Astrocyte (in vitro differentiated cells and primary cell): ENCODE measurements at regions not wholly inside any gene's neighbourhood (a gene's known extent, or its start where the extent isn't known, plus 50 kb on each side); places are given as distances from the start of the nearest gene placed in this dataset.

Experiments
- DNase-seq: peaks from one replicate; pipeline ENCODE4 v3.0.0-alpha.2; 2010; ENCODE audit warnings: low read depth
- FAIRE-seq: peaks from 2 replicates; lab custom pipeline; 2011; peaks lifted over from hg19 to GRCh38; lab: Jason Lieb, UNC
- H2AFZ ChIP-seq: 2 replicates; pipeline ENCODE4 v1.6.0; 2012; ENCODE audit warnings: low read depth, low read length, inconsistent platforms
- H3K27ac ChIP-seq: 2 replicates; pipeline ENCODE4 v1.5.1; 2011; ENCODE audit warnings: low read depth, low read length, inconsistent platforms
- H3K27me3 ChIP-seq: 2 replicates; pipeline ENCODE4 v1.6.0; 2011; ENCODE audit warnings: low read length, inconsistent platforms; ENCODE audit not compliant: insufficient read depth
- H3K36me3 ChIP-seq: 2 replicates; pipeline ENCODE4 v1.5.1; 2011; ENCODE audit warnings: low read length, inconsistent platforms; ENCODE audit not compliant: insufficient read depth
- H3K4me1 ChIP-seq: 2 replicates; pipeline ENCODE4 v1.5.1; 2011; ENCODE audit warnings: low read length, inconsistent platforms; ENCODE audit not compliant: insufficient read depth
- H3K4me2 ChIP-seq: 2 replicates; pipeline ENCODE4 v1.6.0; 2012; ENCODE audit warnings: low read length, inconsistent platforms
- H3K4me3 ChIP-seq: 2 replicates; pipeline ENCODE4 v1.5.1; 2011; ENCODE audit warnings: low read depth, mild to moderate bottlenecking, low read length, inconsistent platforms; ENCODE audit not compliant: insufficient read depth
- H3K79me2 ChIP-seq: 2 replicates; pipeline ENCODE4 v1.6.0; 2012; ENCODE audit warnings: mild to moderate bottlenecking, low read length, inconsistent platforms; ENCODE audit not compliant: insufficient read depth
- H3K9ac ChIP-seq: 2 replicates; pipeline ENCODE4 v1.6.0; 2012; ENCODE audit warnings: mild to moderate bottlenecking, low read length, inconsistent platforms
- H3K9me3 ChIP-seq: 2 replicates; pipeline ENCODE4 v1.5.1; 2012; ENCODE audit warnings: low read depth, mild to moderate bottlenecking, low read length, inconsistent platforms; ENCODE audit not compliant: insufficient read depth
- H4K20me1 ChIP-seq: 2 replicates; pipeline ENCODE4 v1.6.0; 2012; ENCODE audit warnings: low read length, inconsistent platforms; ENCODE audit not compliant: insufficient read depth
- H3K27ac Mint-ChIP-seq: one replicate; pipeline ENCODE4 v1.8.0; 2021; ENCODE audit warnings: mild to moderate bottlenecking, mixed read lengths; ENCODE audit not compliant: unreplicated experiment
- H3K27me3 Mint-ChIP-seq: one replicate; pipeline ENCODE4 v1.8.0; 2021; ENCODE audit warnings: low read depth, mixed read lengths; ENCODE audit not compliant: unreplicated experiment
- H3K36me3 Mint-ChIP-seq: one replicate; pipeline ENCODE4 v1.8.0; 2021; ENCODE audit warnings: low read depth, mixed read lengths; ENCODE audit not compliant: unreplicated experiment
- H3K4me1 Mint-ChIP-seq: one replicate; pipeline ENCODE4 v1.8.0; 2021; ENCODE audit warnings: low read depth, mixed read lengths; ENCODE audit not compliant: unreplicated experiment
- H3K4me3 Mint-ChIP-seq: one replicate; pipeline ENCODE4 v1.8.0; 2021; ENCODE audit warnings: mild to moderate bottlenecking, moderate library complexity, mixed read lengths; ENCODE audit not compliant: unreplicated experiment
- H3K9me3 Mint-ChIP-seq: one replicate; pipeline ENCODE4 v1.8.0; 2021; ENCODE audit warnings: mild to moderate bottlenecking, mixed read lengths; ENCODE audit not compliant: unreplicated experiment
- CTCF ChIP-seq: IDR thresholded peaks from 2 replicates; pipeline ENCODE4 v1.5.1; 2011; ENCODE audit warnings: low read depth, mild to moderate bottlenecking, inconsistent platforms, low read length, moderate library complexity; ENCODE audit not compliant: insufficient read depth
- EZH2 ChIP-seq: IDR thresholded peaks from 2 replicates; pipeline ENCODE4 v1.6.1; 2012; ENCODE audit warnings: mild to moderate bottlenecking, low read length, inconsistent platforms; ENCODE audit not compliant: insufficient read depth

DNA sequence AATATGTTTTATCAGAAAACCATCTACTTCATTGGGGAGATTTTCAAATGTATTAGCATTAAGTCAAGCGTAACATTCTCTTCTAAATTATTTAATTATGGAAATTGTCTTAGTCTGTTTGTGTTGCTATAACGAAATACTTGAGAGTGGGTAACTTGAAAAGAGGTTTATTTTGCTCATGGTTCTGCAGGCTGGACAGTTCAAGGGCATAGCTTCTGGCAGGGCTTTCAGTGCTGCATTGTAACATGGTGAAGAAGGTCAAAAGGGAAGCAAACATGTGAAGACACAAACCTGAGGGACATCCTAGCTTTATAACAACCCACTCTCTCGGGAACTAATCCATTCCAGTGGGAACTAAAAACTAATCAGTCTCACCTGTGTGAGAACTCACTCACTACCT lies 84.3 kb upstream of the TMPO start:
- H3K4me3 ChIP-seq: no peak overlapping the region
- no peak for TF ChIP-seq EZH2
- Mint-ChIP-seq H3K4me3 (no peak overlapping the region), H3K27ac (no peak overlapping the region), H3K9me3 (peaks cover 4% of the 10 kb centered on the region), H3K4me1 (no peaks in the 10 kb centered on the region), H3K27me3 (no peaks in the 10 kb centered on the region), H3K36me3 (no peaks in the 10 kb centered on the region)
- H3K36me3 ChIP-seq: no peaks in the 10 kb centered on the region
- H3K79me2 ChIP-seq: no peaks in the 10 kb centered on the region
- no peaks in the 10 kb centered on the region for H3K4me1 ChIP-seq
- DNase-seq: no peak
- FAIRE-seq: no peak
- H3K9me3 ChIP-seq: peaks cover 6% of the 10 kb centered on the region
- no peak overlapping the region for H3K27ac ChIP-seq
- H3K27me3 ChIP-seq: peaks cover 3% of the 10 kb centered on the region
- H3K4me2 ChIP-seq: no peak overlapping the region
- H4K20me1 ChIP-seq: no peaks in the 10 kb centered on the region
- no peak overlapping the region for H2AFZ ChIP-seq
- H3K9ac ChIP-seq: no peak overlapping the region

- no peak overlapping the region for H3K27ac ChIP-seq
- no peak overlapping the region for H3K4me2 ChIP-seq
- Mint-ChIP-seq H3K4me3 (no peak overlapping the region), H3K27ac (no peak overlapping the region), H3K9me3 (peaks cover 4% of the 10 kb centered on the region), H3K4me1 (peaks cover 13% of the 10 kb centered on the region), H3K36me3 (no peaks in the 10 kb centered on the region), H3K27me3 (no peaks in the 10 kb centered on the region)
- no peaks in the 10 kb centered on the region for H3K79me2 ChIP-seq
- H3K4me1 ChIP-seq: peaks cover 8% of the 10 kb centered on the region
- FAIRE-seq (no peak), DNase-seq (no peak)
- H3K27me3 ChIP-seq: peaks cover 3% of the 10 kb centered on the region
- H3K36me3 ChIP-seq: no peaks in the 10 kb centered on the region
- H3K9ac ChIP-seq: no peak overlapping the region
- TF ChIP-seq CTCF (no peak), EZH2 (no peak)
- H2AFZ ChIP-seq: no peak overlapping the region
- H4K20me1 ChIP-seq: no peaks in the 10 kb centered on the region
- H3K9me3 ChIP-seq: peaks cover 2% of the 10 kb centered on the region
- H3K4me3 ChIP-seq: no peak overlapping the region
These were observed 78.2 kb upstream of the TMPO start for GRCh38 chr12:98437166-98437565.

GRCh38 chr12:98437806-98438595 lies 77.4 kb upstream of the TMPO start:
- H3K27ac Mint-ChIP-seq: no peak overlapping the region
- H3K9me3 Mint-ChIP-seq: peaks cover 4% of the 10 kb centered on the region
- H3K36me3 Mint-ChIP-seq: no peaks in the 10 kb centered on the region
- H2AFZ ChIP-seq: no peak overlapping the region
- H3K9ac ChIP-seq: no peak overlapping the region
- no peak for FAIRE-seq
- no peak overlapping the region for H3K4me2 ChIP-seq
- H3K79me2 ChIP-seq: no peaks in the 10 kb centered on the region
- H3K27me3 ChIP-seq: peaks cover 3% of the 10 kb centered on the region
- no peak overlapping the region for H3K4me3 ChIP-seq
- no peak for DNase-seq
- H3K27me3 Mint-ChIP-seq: no peaks in the 10 kb centered on the region
- H3K9me3 ChIP-seq: peaks cover 2% of the 10 kb centered on the region
- no peak for TF ChIP-seq CTCF
- no peak for TF ChIP-seq EZH2
- peaks cover 8% of the 10 kb centered on the region for H3K4me1 ChIP-seq
- H3K27ac ChIP-seq: no peak overlapping the region
- peaks cover 13% of the 10 kb centered on the region for H3K4me1 Mint-ChIP-seq
- no peaks in the 10 kb centered on the region for H4K20me1 ChIP-seq
- H3K36me3 ChIP-seq: no peaks in the 10 kb centered on the region
- H3K4me3 Mint-ChIP-seq: no peak overlapping the region
